SH-SY5Y (cell line): ENCODE measurements at regions not wholly inside any gene's neighbourhood (a gene's known extent, or its start where the extent isn't known, plus 50 kb on each side); places are given as distances from the start of the nearest gene placed in this dataset.

Experiments
- GATA2 ChIP-seq: IDR thresholded peaks from 2 replicates; pipeline ENCODE4 v1.6.1; 2011; ENCODE audit warnings: mild to moderate bottlenecking, low read depth, low read length
- GATA3 ChIP-seq: IDR thresholded peaks from 2 replicates; pipeline ENCODE4 v1.6.1; 2011; ENCODE audit warnings: low read depth, mild to moderate bottlenecking, low read length, moderate library complexity

- TF ChIP-seq GATA2 (no peak), GATA3 (no peak)
These were observed 248.0 kb upstream of the CNTN3 start for GRCh38 chr3:74862476-74862875.
